CD4-positive, alpha-beta T cell (primary cell): ENCODE measurements at regions not wholly inside any gene's neighbourhood (a gene's known extent, or its start where the extent isn't known, plus 50 kb on each side); places are given as distances from the start of the nearest gene placed in this dataset.

ENCODE experiments used
- ATAC-seq: fragments of 200-7000 bp; cut with Tn5 transposase; one replicate; pipeline ENCODE4 v1.10.0; 2022; ENCODE audit warnings: mild to moderate bottlenecking; ENCODE audit not compliant: poor library complexity
- CTCF ChIA-PET: fragments of 350-600 bp; sonication (Branson Sonifier 250); formaldehyde crosslinking; loops from one replicate; lab custom pipeline; 2021; ENCODE audit warnings: antibody characterized with exemption, inconsistent platforms; lab: Charles Lee
- POLR2A ChIA-PET: fragments of 350-600 bp; sonication (Branson Sonifier 250); formaldehyde crosslinking; loops from one replicate; lab custom pipeline; 2021; ENCODE audit warnings: antibody characterized with exemption, inconsistent platforms; lab: Charles Lee
- DNase-seq, 14 experiments: peaks; one replicate each; pipeline ENCODE4 v3.0.0-alpha.2; 2013 to 2020; ENCODE audit warnings: mixed read lengths in 2 of 14
- H3K27ac ChIP-seq, 2 donors: one replicate each; pipeline versions ENCODE4 v1.5.1 to v1.7.0; 2013; ENCODE audit warnings: low read length in 2 of 2, low read depth in 1 of 2, mild to moderate bottlenecking in 1 of 2
- H3K27me3 ChIP-seq, 2 experiments: 1 replicate in 1 of 2; 2 replicates in 1 of 2; pipeline versions ENCODE4 v1.6.1 to v1.7.0; 2013; ENCODE audit warnings: low read length in 2 of 2, control low read depth in 1 of 2, mild to moderate bottlenecking in 1 of 2, moderate library complexity in 1 of 2; ENCODE audit not compliant: insufficient read depth in 2 of 2, control insufficient read depth in 1 of 2
- H3K36me3 ChIP-seq: one replicate; pipeline ENCODE4 v1.6.1; 2013; ENCODE audit warnings: low read length, control low read depth; ENCODE audit not compliant: insufficient read depth
- H3K4me1 ChIP-seq: one replicate; pipeline ENCODE4 v1.6.1; 2013; ENCODE audit warnings: low read length, control low read depth; ENCODE audit not compliant: insufficient read depth
- H3K4me3 ChIP-seq: one replicate; pipeline ENCODE4 v1.5.1; 2013; ENCODE audit warnings: mild to moderate bottlenecking, low read length, moderate library complexity
- H3K9me3 ChIP-seq, 2 experiments: 1 replicate in 1 of 2; 2 replicates in 1 of 2; pipeline versions ENCODE4 v1.6.1 to v1.7.0; 2013; ENCODE audit warnings: low read length in 2 of 2, mild to moderate bottlenecking in 2 of 2, control low read depth in 1 of 2, moderate library complexity in 1 of 2; ENCODE audit not compliant: control insufficient read depth in 1 of 2, insufficient read depth in 1 of 2
- H3K27ac Mint-ChIP-seq: one replicate; pipeline ENCODE4 v1.8.0; 2020; ENCODE audit warnings: mixed read lengths
- H3K27me3 Mint-ChIP-seq: one replicate; pipeline ENCODE4 v1.8.0; 2021; ENCODE audit warnings: mixed read lengths
- H3K36me3 Mint-ChIP-seq: one replicate; pipeline ENCODE4 v1.8.0; 2021; ENCODE audit warnings: low read depth, mixed read lengths
- H3K4me1 Mint-ChIP-seq: one replicate; pipeline ENCODE4 v1.8.0; 2021; ENCODE audit warnings: low read depth, mixed read lengths
- H3K4me3 Mint-ChIP-seq: one replicate; pipeline ENCODE4 v1.8.0; 2020; ENCODE audit warnings: mild to moderate bottlenecking, mixed read lengths
- H3K9me3 Mint-ChIP-seq: one replicate; pipeline ENCODE4 v1.8.0; 2020; ENCODE audit warnings: mixed read lengths
- intact Hi-C, 2 experiments: fragments of 100-400 bp; cut with DNase I in 1 of 2; cut with micrococcal nuclease in 1 of 2; formaldehyde crosslinking; loops; one replicate each; pipeline versions ENCODE4 v1.15.1 to v1.9.0; 2023 to 2025; cut with DNase I, micrococcal nuclease
- TF ChIP-seq, protein P1 (sequence below): fragments of 200-600 bp; IDR thresholded peaks from one replicate; pipeline ENCODE4 v1.8.0; 2022; ENCODE audit warnings: antibody characterized with exemption, mild to moderate bottlenecking

DNA sequence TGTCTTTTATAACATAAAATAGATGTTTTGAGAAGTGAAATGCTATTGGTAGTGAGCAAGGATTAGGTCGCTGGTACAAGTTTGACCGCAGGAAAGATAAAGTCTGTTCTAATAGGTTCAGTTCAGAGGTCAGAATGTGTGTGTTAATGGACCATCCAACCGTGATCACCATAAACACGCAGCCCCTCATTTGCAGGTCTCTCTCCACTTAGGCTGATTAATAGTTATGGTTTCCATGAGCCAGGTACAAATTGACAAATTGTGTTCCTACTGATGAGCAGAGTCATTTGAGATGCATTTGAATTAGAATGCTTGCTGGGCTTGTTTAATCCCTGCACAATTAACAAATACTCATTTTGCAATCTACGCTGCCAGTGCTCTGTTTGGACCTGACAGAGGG, 318.1 kb upstream of the GOT2 start:
- Mint-ChIP-seq H3K27me3 (no peaks in the 10 kb centered on the region), H3K4me3 (no peak overlapping the region), H3K36me3 (no peaks in the 10 kb centered on the region), H3K9me3 (peaks cover 3% of the 10 kb centered on the region), H3K4me1 (no peaks in the 10 kb centered on the region), H3K27ac (no peak overlapping the region)
- ATAC-seq (no peak), DNase-seq (no peak)
- H3K27me3 ChIP-seq, result no peaks in the 10 kb centered on the region
- ChIA-PET POLR2A (no interaction called here), CTCF (no interaction called here)
- no peaks in the 10 kb centered on the region for H3K9me3 ChIP-seq
- no peak overlapping the region for H3K27ac ChIP-seq
- H3K36me3 ChIP-seq, result no peaks in the 10 kb centered on the region
- no peak overlapping the region for H3K4me3 ChIP-seq
- TF ChIP-seq, protein P1, sequence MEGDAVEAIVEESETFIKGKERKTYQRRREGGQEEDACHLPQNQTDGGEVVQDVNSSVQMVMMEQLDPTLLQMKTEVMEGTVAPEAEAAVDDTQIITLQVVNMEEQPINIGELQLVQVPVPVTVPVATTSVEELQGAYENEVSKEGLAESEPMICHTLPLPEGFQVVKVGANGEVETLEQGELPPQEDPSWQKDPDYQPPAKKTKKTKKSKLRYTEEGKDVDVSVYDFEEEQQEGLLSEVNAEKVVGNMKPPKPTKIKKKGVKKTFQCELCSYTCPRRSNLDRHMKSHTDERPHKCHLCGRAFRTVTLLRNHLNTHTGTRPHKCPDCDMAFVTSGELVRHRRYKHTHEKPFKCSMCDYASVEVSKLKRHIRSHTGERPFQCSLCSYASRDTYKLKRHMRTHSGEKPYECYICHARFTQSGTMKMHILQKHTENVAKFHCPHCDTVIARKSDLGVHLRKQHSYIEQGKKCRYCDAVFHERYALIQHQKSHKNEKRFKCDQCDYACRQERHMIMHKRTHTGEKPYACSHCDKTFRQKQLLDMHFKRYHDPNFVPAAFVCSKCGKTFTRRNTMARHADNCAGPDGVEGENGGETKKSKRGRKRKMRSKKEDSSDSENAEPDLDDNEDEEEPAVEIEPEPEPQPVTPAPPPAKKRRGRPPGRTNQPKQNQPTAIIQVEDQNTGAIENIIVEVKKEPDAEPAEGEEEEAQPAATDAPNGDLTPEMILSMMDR, result no peak
- H3K4me1 ChIP-seq, result no peaks in the 10 kb centered on the region
- intact Hi-C loops, result no loop called here

DNA sequence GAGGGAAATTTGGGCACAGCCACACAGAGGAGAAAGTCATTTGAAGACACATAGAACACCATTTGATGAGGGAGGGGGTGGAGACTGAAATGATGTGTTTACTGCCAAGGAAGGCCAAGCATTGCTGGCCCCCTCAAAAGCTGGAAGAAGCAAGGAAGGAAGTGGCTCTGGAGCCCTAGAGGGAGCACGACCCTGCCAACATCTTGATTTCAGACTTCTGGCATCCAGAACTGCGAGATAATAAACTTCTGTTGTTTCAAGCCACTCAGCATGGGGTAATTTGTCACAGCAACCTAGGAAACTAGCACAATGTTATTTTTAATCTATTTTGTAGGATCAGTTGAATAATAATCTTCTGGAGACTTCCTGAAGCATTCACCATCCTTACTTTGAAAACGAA, 314.8 kb upstream of the GOT2 start:
- Mint-ChIP-seq H3K4me3 (no peak overlapping the region), H3K27me3 (no peaks in the 10 kb centered on the region), H3K4me1 (no peaks in the 10 kb centered on the region), H3K9me3 (peaks cover 3% of the 10 kb centered on the region), H3K27ac (no peak overlapping the region), H3K36me3 (no peaks in the 10 kb centered on the region)
- no peak for DNase-seq
- Histone ChIP-seq H3K27ac (no peak overlapping the region), H3K4me1 (no peaks in the 10 kb centered on the region), H3K9me3 (peaks cover 0 to 4% of the 10 kb centered on the region in 2 experiments), H3K36me3 (no peaks in the 10 kb centered on the region), H3K4me3 (no peak overlapping the region), H3K27me3 (no peaks in the 10 kb centered on the region)
- POLR2A ChIA-PET, result no interaction called here
- CTCF ChIA-PET, result no interaction called here
- TF ChIP-seq, protein P1, result no peak
- intact Hi-C loops, result no loop called here
- ATAC-seq, result no peak

DNA sequence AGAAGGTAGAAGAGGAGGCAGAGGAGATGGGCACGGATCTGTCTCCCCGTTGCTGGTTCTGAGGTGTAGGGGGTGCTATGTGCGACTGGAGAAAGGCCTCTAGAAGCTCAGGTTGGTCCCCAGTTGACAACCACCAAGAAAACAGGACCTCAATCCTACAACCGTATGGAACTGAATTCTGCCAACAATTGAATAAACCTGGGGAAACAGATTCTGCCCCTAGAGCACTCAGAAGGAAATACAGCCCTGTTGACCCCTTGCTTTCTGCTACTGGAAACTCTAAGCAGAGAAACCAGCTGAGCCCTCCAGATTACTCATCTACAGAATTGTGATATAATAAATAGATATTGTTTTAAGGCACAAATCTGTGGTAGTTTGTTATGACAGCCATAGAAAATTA, 313.0 kb upstream of the GOT2 start:
- Mint-ChIP-seq H3K27ac (no peak overlapping the region), H3K9me3 (no peaks in the 10 kb centered on the region), H3K4me3 (no peak overlapping the region), H3K27me3 (no peaks in the 10 kb centered on the region), H3K36me3 (no peaks in the 10 kb centered on the region), H3K4me1 (no peaks in the 10 kb centered on the region)
- Histone ChIP-seq H3K36me3 (no peaks in the 10 kb centered on the region), H3K4me1 (no peaks in the 10 kb centered on the region), H3K27ac (no peak overlapping the region), H3K9me3 (peaks cover 0 to 4% of the 10 kb centered on the region in 2 experiments), H3K27me3 (no peaks in the 10 kb centered on the region), H3K4me3 (no peak overlapping the region)
- TF ChIP-seq, protein P1, result no peak
- ChIA-PET POLR2A (no interaction called here), CTCF (no interaction called here)
- DNase-seq (no peak), ATAC-seq (no peak)
- intact Hi-C loops, result no loop called here
